GM18951 (cell line): ENCODE measurements at regions not wholly inside any gene's neighbourhood (a gene's known extent, or its start where the extent isn't known, plus 50 kb on each side); places are given as distances from the start of the nearest gene placed in this dataset.

Experiments used
- POLR2A ChIP-seq: IDR thresholded peaks from 4 replicates; pipeline ENCODE4 v1.6.1; 2011; ENCODE audit warnings: mild to moderate bottlenecking; ENCODE audit not compliant: insufficient read length, insufficient read depth; ENCODE audit errors: extremely low read depth
- in situ Hi-C: fragments of 300-500 bp; cut with MboI; formaldehyde crosslinking; loops from one replicate; pipeline ENCODE4 v1.12.0; 2022; ENCODE audit warnings: low sequenced_read_pairs, mixed read lengths, inconsistent platforms; ENCODE audit not compliant: unreplicated experiment

GRCh38 chr16:85288341-85288868 is 176.1 kb upstream of the CIBAR2 start:
- in situ Hi-C loops: no loop called here
- TF ChIP-seq POLR2A: no peak

- no peak for TF ChIP-seq POLR2A
- in situ Hi-C loops: no loop called here
These were observed 176.8 kb upstream of the CIBAR2 start for GRCh38 chr16:85288869-85289660.

GRCh38 chr16:85289760-85290625 is 177.7 kb upstream of the CIBAR2 start:
- no peak for TF ChIP-seq POLR2A
- in situ Hi-C loops: no loop called here

GRCh38 chr16:85290626-85291301 is 178.5 kb upstream of the CIBAR2 start:
- no peak for TF ChIP-seq POLR2A
- in situ Hi-C loops: no loop called here

- no peak for TF ChIP-seq POLR2A
- in situ Hi-C loops: no loop called here
These were observed 179.3 kb upstream of the CIBAR2 start for GRCh38 chr16:85291302-85292148.

- in situ Hi-C loops: no loop called here
- TF ChIP-seq POLR2A: no peak
These were observed 181.2 kb upstream of the CIBAR2 start for GRCh38 chr16:85293458-85293857.

GRCh38 chr16:85293904-85294642 is 181.8 kb upstream of the CIBAR2 start:
- in situ Hi-C loops: no loop called here
- no peak for TF ChIP-seq POLR2A

GRCh38 chr16:85294810-85295508 is 182.7 kb upstream of the CIBAR2 start:
- in situ Hi-C loops: no loop called here
- TF ChIP-seq POLR2A: no peak

GRCh38 chr16:85296859-85297660 is 184.8 kb upstream of the CIBAR2 start:
- in situ Hi-C loops: no loop called here
- no peak for TF ChIP-seq POLR2A

- TF ChIP-seq POLR2A: no peak
- in situ Hi-C loops: no loop called here
These were observed 185.6 kb upstream of the CIBAR2 start for GRCh38 chr16:85297881-85298280.

GRCh38 chr16:85300406-85300968 is 188.2 kb upstream of the CIBAR2 start:
- in situ Hi-C loops: no loop called here

More at GRCh38 chr16:85300406-85300968, 188.2 kb upstream of the CIBAR2 start:
- TF ChIP-seq POLR2A: no peak
